MM.1S (cell line): ENCODE measurements at regions not wholly inside any gene's neighbourhood (a gene's known extent, or its start where the extent isn't known, plus 50 kb on each side); places are given as distances from the start of the nearest gene placed in this dataset.
"Not testable (repeated sequence)": the region's sequence is repeated elsewhere in the genome, so short reads cannot be mapped to it uniquely, and the experiment has no call there.

Experiments
- DNase-seq: peaks from one replicate; pipeline ENCODE4 v3.0.0-alpha.2; 2015
- H2AFZ ChIP-seq: fragments of 300-600 bp; sonication (generic); 2 replicates; pipeline ENCODE4 v1.6.0; 2016; ENCODE audit warnings: antibody characterized with exemption, low read length
- H3F3A ChIP-seq: fragments of 300-600 bp; sonication (generic); 2 replicates; pipeline ENCODE4 v1.6.1; 2016; ENCODE audit warnings: mild to moderate bottlenecking, antibody characterized with exemption, low read length, moderate library complexity, mixed read lengths; ENCODE audit not compliant: insufficient read depth
- H3K27ac ChIP-seq: fragments of 300-600 bp; sonication (generic); 2 replicates; pipeline ENCODE4 v1.5.1; 2016; ENCODE audit warnings: mild to moderate bottlenecking, low read length
- H3K27me3 ChIP-seq: fragments of 300-600 bp; sonication (generic); replicated peaks from 2 replicates; pipeline ENCODE4 v1.6.0; 2016; ENCODE audit warnings: low read length; ENCODE audit not compliant: insufficient read depth
- H3K36me3 ChIP-seq: fragments of 300-600 bp; sonication (generic); replicated peaks from 2 replicates; pipeline ENCODE4 v1.6.1; 2016; ENCODE audit warnings: mild to moderate bottlenecking, low read length, mixed read lengths; ENCODE audit not compliant: insufficient read depth
- H3K4me1 ChIP-seq: fragments of 300-600 bp; sonication (generic); 2 replicates; pipeline ENCODE4 v1.6.1; 2016; ENCODE audit warnings: low read length, mixed read lengths
- H3K4me2 ChIP-seq: fragments of 300-600 bp; sonication (generic); 2 replicates; pipeline ENCODE4 v1.6.0; 2016; ENCODE audit warnings: low read depth, low read length
- H3K4me3 ChIP-seq: fragments of 300-600 bp; sonication (generic); 2 replicates; pipeline ENCODE4 v1.5.1; 2016; ENCODE audit warnings: low read length, mixed read lengths
- H3K79me2 ChIP-seq: fragments of 300-600 bp; sonication (generic); 2 replicates; pipeline ENCODE4 v1.6.1; 2016; ENCODE audit warnings: mixed run types, low read length, mixed read lengths
- H3K9ac ChIP-seq: fragments of 300-600 bp; sonication (generic); 2 replicates; pipeline ENCODE4 v1.6.1; 2016; ENCODE audit warnings: low read length, mixed read lengths
- H3K9me2 ChIP-seq: fragments of 300-600 bp; sonication (generic); replicated peaks from 2 replicates; pipeline ENCODE4 v1.6.1; 2016; ENCODE audit warnings: mild to moderate bottlenecking, low read length, mixed read lengths; ENCODE audit not compliant: insufficient read depth
- H3K9me3 ChIP-seq: fragments of 300-600 bp; sonication (generic); replicated peaks from 2 replicates; pipeline ENCODE4 v1.6.1; 2016; ENCODE audit warnings: mild to moderate bottlenecking, low read length, mixed read lengths; ENCODE audit not compliant: insufficient read depth
- H4K20me1 ChIP-seq: fragments of 300-600 bp; sonication (generic); 2 replicates; pipeline ENCODE4 v1.6.1; 2016; ENCODE audit warnings: mild to moderate bottlenecking, low read length, moderate library complexity, mixed read lengths; ENCODE audit not compliant: insufficient read depth
- EZH2 ChIP-seq: fragments of 300-600 bp; sonication (generic); optimal IDR thresholded peaks from 2 replicates; pipeline ENCODE3; 2017; ENCODE audit warnings: low read depth, mild to moderate bottlenecking, antibody characterized with exemption, low read length, mixed read lengths
- EZH2phosphoT487 ChIP-seq: fragments of 300-600 bp; sonication (generic); IDR thresholded peaks from 2 replicates; pipeline ENCODE4 v1.6.1; 2018; ENCODE audit warnings: antibody characterized with exemption, low read length
- TF ChIP-seq, protein P1 (sequence below): fragments of 300-600 bp; sonication (generic); IDR thresholded peaks from 2 replicates; pipeline ENCODE4 v1.5.1; 2016; ENCODE audit warnings: antibody characterized with exemption, low read length, mixed read lengths

DNA sequence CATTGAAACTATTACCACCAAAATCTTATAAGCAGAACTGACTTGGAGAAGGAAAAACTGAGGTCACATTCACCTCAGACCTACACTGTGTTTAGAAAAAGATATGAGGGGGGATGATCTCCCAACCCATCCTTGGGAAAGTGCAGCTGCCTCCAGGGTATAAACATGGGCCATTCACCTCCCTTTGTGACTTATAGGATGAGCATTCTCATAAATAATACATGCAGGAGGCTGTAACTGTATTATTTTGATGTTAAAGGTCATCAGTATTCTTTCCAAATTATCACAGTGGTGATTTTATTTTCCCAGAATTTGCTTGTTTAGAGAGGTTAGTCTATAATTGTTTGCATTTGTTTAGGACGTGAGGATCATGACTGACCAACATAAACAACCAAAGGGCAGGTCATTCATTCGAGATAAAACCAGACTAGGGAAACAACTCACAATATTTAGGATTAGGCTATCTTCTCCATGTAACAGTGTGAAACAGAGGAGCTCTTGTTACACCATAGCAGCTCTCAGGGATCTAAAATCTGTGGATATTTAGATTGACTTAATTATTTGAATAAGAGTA is 109.2 kb upstream of the NR5A2 start:
- no peaks in the 10 kb centered on the region for H4K20me1 ChIP-seq
- no peak overlapping the region for H3K4me2 ChIP-seq
- no peaks in the 10 kb centered on the region for H3K36me3 ChIP-seq
- DNase-seq: no peak
- H3K4me1 ChIP-seq: no peaks in the 10 kb centered on the region
- no peaks in the 10 kb centered on the region for H3K27me3 ChIP-seq
- H3K9ac ChIP-seq: no peak overlapping the region
- H3K27ac ChIP-seq: no peak overlapping the region
- TF ChIP-seq EZH2: no peak
- TF ChIP-seq EZH2phosphoT487: no peak
- no peaks in the 10 kb centered on the region for H3F3A ChIP-seq
- H3K79me2 ChIP-seq: no peaks in the 10 kb centered on the region
- H3K9me2 ChIP-seq: no peaks in the 10 kb centered on the region
- no peaks in the 10 kb centered on the region for H3K9me3 ChIP-seq
- no peak overlapping the region for H3K4me3 ChIP-seq
- H2AFZ ChIP-seq: no peak overlapping the region

DNA sequence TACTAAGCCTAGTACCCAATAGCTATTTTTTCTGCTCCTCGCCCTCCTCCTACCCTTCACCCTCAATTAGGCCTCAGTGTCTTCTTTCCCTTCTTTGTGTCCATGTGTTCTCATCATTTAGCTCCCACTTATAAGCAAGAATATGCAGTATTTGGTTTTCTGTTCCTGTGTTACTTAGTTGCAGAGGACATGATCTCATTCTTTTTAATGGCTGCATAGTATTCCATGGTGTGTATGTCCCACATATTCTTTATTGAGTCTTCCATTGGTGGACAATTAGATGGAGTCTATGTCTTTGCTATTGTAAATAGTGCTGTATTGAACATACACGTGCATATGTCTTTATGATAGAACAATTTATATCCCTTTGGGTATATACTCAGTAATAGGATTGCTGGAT is 106.9 kb upstream of the NR5A2 start:
- Histone ChIP-seq H3K27ac (no peak overlapping the region), H3K36me3 (no peaks in the 10 kb centered on the region), H3K9ac (no peak overlapping the region), H3K27me3 (no peaks in the 10 kb centered on the region), H3K4me3 (no peak overlapping the region), H3K4me2 (no peak overlapping the region), H4K20me1 (no peaks in the 10 kb centered on the region), H3F3A (no peaks in the 10 kb centered on the region), H3K9me2 (no peaks in the 10 kb centered on the region), H3K9me3 (no peaks in the 10 kb centered on the region), H2AFZ (no peak overlapping the region), H3K79me2 (no peaks in the 10 kb centered on the region), H3K4me1 (no peaks in the 10 kb centered on the region)
- DNase-seq: no peak
- TF ChIP-seq EZH2phosphoT487: no peak
- TF ChIP-seq, protein P1, sequence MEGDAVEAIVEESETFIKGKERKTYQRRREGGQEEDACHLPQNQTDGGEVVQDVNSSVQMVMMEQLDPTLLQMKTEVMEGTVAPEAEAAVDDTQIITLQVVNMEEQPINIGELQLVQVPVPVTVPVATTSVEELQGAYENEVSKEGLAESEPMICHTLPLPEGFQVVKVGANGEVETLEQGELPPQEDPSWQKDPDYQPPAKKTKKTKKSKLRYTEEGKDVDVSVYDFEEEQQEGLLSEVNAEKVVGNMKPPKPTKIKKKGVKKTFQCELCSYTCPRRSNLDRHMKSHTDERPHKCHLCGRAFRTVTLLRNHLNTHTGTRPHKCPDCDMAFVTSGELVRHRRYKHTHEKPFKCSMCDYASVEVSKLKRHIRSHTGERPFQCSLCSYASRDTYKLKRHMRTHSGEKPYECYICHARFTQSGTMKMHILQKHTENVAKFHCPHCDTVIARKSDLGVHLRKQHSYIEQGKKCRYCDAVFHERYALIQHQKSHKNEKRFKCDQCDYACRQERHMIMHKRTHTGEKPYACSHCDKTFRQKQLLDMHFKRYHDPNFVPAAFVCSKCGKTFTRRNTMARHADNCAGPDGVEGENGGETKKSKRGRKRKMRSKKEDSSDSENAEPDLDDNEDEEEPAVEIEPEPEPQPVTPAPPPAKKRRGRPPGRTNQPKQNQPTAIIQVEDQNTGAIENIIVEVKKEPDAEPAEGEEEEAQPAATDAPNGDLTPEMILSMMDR: no peak
- no peak for TF ChIP-seq EZH2

DNA sequence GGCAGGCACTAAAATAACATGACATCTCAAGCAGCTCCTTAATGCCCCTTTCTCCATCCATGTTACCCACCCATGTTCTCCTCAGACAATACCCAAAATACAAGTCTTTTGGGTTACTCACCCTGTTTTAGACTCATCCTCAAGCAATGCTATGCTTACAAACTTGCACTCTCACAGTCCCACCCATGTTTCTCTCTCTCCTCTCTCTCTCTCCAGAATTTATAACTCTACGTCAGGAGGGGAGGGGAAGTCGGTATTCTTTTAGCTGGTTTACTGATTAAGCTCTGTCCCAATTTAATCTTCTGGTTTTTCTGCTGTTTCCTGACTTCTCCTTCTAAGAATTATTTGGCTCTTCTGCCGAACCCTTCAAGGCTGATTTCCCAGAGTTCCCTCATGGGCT is 98.0 kb upstream of the NR5A2 start:
- DNase-seq: no peak
- no peak overlapping the region for H3K4me3 ChIP-seq
- TF ChIP-seq EZH2: no peak
- no peak for TF ChIP-seq EZH2phosphoT487
- TF ChIP-seq, protein P1: no peak
- no peaks in the 10 kb centered on the region for H3F3A ChIP-seq
- no peaks in the 10 kb centered on the region for H3K4me1 ChIP-seq
- no peaks in the 10 kb centered on the region for H3K36me3 ChIP-seq
- no peak overlapping the region for H2AFZ ChIP-seq
- no peak overlapping the region for H3K4me2 ChIP-seq
- no peaks in the 10 kb centered on the region for H4K20me1 ChIP-seq
- H3K27ac ChIP-seq: no peak overlapping the region
- no peaks in the 10 kb centered on the region for H3K9me2 ChIP-seq
- no peak overlapping the region for H3K9ac ChIP-seq
- no peaks in the 10 kb centered on the region for H3K27me3 ChIP-seq
- no peaks in the 10 kb centered on the region for H3K9me3 ChIP-seq
- H3K79me2 ChIP-seq: no peaks in the 10 kb centered on the region

DNA sequence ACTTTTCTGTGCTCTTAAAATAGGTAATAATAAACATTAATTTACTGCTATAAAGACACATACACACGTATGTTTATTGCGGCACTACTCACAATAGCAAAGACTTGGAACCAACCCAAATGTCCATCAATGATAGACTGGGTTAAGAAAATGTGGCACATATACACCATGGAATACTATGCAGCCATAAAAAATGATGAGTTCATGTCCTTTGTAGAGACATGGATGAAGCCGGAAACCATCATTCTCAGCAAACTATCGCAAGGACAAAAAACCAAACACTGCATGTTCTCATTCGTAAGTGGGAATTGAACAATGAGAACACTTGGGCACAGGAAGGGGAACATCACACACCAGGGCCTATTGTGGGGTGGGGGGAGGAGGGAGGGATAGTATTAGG is 97.4 kb upstream of the NR5A2 start:
- not testable (repeated sequence) for H2AFZ ChIP-seq, H3K27ac ChIP-seq, H3K4me1 ChIP-seq, H3K9me3 ChIP-seq, H3F3A ChIP-seq, H3K9me2 ChIP-seq, H3K79me2 ChIP-seq, H3K9ac ChIP-seq, H3K4me2 ChIP-seq, H3K4me3 ChIP-seq, H4K20me1 ChIP-seq, DNase-seq, H3K27me3 ChIP-seq, H3K36me3 ChIP-seq
